ENCODE measurements at regions not wholly inside any gene's neighbourhood (a gene's known extent, or its start where the extent isn't known, plus 50 kb on each side); places are given as distances from the start of the nearest gene placed in this dataset.

DNA sequence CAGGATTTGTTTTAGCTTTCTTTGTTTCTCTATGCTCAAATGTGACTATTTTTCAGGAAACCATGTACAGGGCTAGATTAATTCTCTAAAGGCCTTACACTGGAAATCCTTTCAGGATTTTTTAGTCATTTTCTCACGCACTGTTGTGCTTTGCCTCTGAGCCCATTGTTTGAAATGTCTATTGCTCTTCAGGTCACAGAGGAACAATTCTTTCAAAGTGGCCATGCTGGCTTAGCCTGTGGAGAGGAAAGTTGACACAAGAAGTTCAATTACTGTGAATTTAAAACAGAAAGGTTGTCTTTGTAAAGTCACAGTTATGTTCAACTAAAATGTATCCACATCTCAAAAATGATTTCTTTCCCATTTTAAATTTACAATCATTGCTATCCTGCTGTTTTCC is 1071.7 kb upstream of the POT1 start:
- no peak for DNase-seq (ENCODE audit: low read depth in 2 of 2)
- TF ChIP-seq, protein P1, sequence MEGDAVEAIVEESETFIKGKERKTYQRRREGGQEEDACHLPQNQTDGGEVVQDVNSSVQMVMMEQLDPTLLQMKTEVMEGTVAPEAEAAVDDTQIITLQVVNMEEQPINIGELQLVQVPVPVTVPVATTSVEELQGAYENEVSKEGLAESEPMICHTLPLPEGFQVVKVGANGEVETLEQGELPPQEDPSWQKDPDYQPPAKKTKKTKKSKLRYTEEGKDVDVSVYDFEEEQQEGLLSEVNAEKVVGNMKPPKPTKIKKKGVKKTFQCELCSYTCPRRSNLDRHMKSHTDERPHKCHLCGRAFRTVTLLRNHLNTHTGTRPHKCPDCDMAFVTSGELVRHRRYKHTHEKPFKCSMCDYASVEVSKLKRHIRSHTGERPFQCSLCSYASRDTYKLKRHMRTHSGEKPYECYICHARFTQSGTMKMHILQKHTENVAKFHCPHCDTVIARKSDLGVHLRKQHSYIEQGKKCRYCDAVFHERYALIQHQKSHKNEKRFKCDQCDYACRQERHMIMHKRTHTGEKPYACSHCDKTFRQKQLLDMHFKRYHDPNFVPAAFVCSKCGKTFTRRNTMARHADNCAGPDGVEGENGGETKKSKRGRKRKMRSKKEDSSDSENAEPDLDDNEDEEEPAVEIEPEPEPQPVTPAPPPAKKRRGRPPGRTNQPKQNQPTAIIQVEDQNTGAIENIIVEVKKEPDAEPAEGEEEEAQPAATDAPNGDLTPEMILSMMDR (IDR thresholded peaks at IDR 0.05; ENCODE audit: low read depth, low read length): no peak

DNA sequence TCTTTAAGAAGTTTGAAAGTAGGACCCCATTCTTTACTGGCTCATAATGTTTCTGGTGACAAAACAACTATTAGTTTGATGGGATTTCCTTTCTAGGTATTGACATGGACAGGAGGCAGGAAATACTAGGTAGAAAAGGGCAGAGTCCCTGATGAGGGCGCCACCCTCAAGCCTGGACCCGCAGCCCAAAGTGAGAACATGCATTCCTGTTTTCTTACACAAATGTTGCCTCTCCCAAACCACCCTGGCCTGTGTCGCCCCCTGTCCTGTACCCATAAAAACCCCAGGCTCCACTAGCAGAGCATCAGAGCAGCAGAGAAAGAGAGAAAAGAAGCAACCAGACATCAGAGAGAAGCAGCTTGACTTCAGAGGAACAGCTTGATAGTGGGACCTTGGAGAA is 1055.2 kb upstream of the POT1 start:
- no peak for DNase-seq (ENCODE audit: low read depth in 2 of 2)
- TF ChIP-seq, protein P1 (IDR thresholded peaks at IDR 0.05; ENCODE audit: low read depth, low read length): no peak
- no peak overlapping the region for H3K4me3 ChIP-seq (replicated peaks in 1 of 2; ENCODE audit: low read depth in 2 of 2, low read length in 2 of 2)

More for the DNA sequence above, 1071.7 kb upstream of the POT1 start:
- H3K4me3 ChIP-seq (replicated peaks in 1 of 2; ENCODE audit: low read depth in 2 of 2, low read length in 2 of 2): no peak overlapping the region

DNA sequence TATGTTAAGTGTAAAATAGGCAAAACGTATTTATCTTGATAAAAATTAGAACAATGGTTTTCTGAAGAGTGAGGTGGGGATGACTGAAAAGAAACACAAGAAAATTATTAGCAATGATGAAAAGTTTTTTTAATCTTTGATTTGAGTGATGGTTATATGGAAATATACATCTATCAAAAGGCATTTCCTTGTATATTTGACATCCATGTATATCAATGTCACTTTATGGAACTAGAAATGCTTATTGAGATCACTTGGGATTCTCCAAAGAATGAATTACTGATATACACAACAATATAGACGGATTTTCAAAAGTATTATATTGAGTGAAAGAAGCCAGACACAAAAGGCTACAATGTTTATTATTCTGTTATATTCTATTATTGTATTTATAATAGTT is 1042.0 kb upstream of the POT1 start:
- TF ChIP-seq, protein P1 (IDR thresholded peaks at IDR 0.05; ENCODE audit: low read depth, low read length): no peak
- H3K4me3 ChIP-seq (replicated peaks in 1 of 2; ENCODE audit: low read depth in 2 of 2, low read length in 2 of 2): no peak overlapping the region
- DNase-seq (ENCODE audit: low read depth in 2 of 2): no peak

DNA sequence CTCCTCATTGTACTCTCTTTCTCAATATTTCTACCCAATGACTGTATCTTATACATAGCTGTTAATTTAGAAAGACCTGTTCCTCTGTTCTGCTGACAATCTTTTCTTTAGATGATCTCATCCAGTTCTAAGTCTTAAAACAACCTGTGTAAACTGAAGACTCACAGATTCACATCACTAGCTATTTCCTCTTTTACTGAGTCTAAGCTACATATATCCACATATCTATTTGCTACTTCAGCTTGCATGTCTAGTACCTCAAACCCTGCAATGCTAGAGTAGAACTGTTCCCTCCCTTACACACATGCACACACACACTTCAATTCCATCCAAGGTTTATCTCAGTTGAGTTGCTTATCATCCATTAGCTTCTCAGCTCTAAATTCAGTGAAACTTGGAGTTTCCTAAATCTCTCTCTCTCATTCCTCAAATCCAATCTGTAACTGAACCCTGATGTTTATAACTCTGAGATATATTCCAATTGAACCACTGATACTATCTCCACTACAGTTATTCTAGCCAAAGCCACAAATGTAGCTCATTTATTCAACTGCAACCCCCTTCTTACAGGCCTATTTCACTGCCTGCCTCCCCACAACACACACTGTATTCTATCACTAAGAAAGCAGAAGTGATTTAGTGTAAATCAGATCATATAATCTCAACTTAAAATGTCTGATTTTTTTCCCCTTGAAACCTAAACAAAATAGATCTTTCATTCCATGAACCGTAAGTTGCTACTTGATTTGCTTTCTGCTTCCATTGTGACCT is 1036.8 kb upstream of the POT1 start:
- TF ChIP-seq, protein P1 (IDR thresholded peaks at IDR 0.05; ENCODE audit: low read depth, low read length): no peak
- H3K4me3 ChIP-seq (replicated peaks in 1 of 2; ENCODE audit: low read depth in 2 of 2, low read length in 2 of 2): no peak overlapping the region
- DNase-seq (ENCODE audit: low read depth in 2 of 2): no peak

DNA sequence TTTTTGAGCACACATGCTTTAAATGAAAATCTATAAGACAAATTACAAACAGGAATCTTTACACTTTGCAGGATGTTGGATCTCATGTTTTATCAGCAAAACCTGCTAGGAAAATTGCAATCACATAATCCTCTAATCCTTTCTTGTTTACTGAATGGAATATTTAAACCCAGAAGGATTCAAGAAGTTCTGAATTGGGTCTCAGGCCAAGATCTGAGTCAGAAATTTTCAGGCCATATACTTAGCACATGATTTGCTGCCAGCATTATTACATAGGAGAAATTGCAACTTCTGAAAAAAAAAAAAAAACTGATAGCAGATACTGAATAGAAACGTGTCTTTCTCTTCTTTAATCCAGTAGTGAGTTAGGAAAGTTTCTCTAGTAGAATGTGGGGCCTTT is 1005.3 kb upstream of the POT1 start:
- H3K4me3 ChIP-seq (replicated peaks in 1 of 2; ENCODE audit: low read depth in 2 of 2, low read length in 2 of 2): no peak overlapping the region
- no peak for DNase-seq (ENCODE audit: low read depth in 2 of 2)
- TF ChIP-seq, protein P1 (IDR thresholded peaks at IDR 0.05; ENCODE audit: low read depth, low read length): no peak

DNA sequence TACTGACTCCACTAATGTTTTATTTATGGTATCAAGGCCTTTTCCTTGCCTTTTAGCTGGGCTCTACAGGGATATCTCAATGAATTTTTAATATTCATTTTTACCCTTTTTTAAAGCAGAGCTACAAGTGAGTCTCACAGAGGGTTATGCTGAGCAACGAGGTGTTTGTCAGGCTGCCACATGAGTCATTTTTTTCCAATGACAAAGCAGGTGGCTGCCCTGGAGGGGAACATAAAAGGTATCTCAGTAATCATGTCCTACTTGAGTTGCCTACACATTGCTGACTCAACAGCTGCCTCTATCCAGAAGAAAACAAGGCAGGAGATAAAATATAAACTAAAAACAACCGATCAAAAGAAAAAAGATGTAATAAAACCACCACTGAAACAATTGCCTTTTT is 1004.9 kb upstream of the POT1 start:
- H3K4me3 ChIP-seq (replicated peaks in 1 of 2; ENCODE audit: low read depth in 2 of 2, low read length in 2 of 2): no peak overlapping the region
- TF ChIP-seq, protein P1 (IDR thresholded peaks at IDR 0.05; ENCODE audit: low read depth, low read length): no peak
- DNase-seq (ENCODE audit: low read depth in 2 of 2): no peak

DNA sequence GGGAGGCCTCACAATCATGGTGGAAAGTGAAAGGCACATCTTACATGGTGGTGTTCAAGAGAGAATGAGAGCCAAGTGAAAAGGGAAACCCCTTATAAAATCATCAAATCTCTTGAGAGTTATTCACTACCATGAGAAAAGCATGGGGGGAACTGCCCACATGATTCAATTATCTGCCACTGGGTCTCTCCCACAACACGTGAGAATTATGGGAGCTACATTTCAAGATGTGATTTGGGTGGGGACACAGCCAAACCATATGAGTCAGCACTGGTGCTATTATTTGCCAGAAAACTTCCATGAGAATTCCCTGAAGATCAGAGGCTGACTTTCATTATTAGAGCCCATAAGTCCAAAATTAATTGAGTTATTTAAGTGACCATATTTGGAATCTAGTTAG is 1001.2 kb upstream of the POT1 start:
- TF ChIP-seq, protein P1 (IDR thresholded peaks at IDR 0.05; ENCODE audit: low read depth, low read length): no peak
- no peak for DNase-seq (ENCODE audit: low read depth in 2 of 2)
- H3K4me3 ChIP-seq (replicated peaks in 1 of 2; ENCODE audit: low read depth in 2 of 2, low read length in 2 of 2): no peak overlapping the region

All from cardiac fibroblast (primary cell).